ENCODE measurements at regions not wholly inside any gene's neighbourhood (a gene's known extent, or its start where the extent isn't known, plus 50 kb on each side); places are given as distances from the start of the nearest gene placed in this dataset.
"Not testable (repeated sequence)": the region's sequence is repeated elsewhere in the genome, so short reads cannot be mapped to it uniquely, and the experiment has no call there.

GRCh38 chr1:99439433-99440075, 175.3 kb downstream of the PLPPR4 start:
- ATAC-seq (ENCODE audit: poor library complexity), result no peak
- intact Hi-C loops (cut with DNase I), result no loop called here
- DNase-seq, result no peak

GRCh38 chr1:99441299-99442095, 177.2 kb downstream of the PLPPR4 start:
- intact Hi-C loops (cut with DNase I), result no loop called here
- no peak for DNase-seq

GRCh38 chr1:99444211-99444927, 180.1 kb downstream of the PLPPR4 start:
- DNase-seq; intact Hi-C loops (cut with DNase I); ATAC-seq (ENCODE audit: poor library complexity): not testable (repeated sequence)

More at GRCh38 chr1:99441299-99442095, 177.2 kb downstream of the PLPPR4 start:
- no peak for ATAC-seq (ENCODE audit: poor library complexity)

GRCh38 chr1:99445071-99445470, 180.8 kb downstream of the PLPPR4 start:
- ATAC-seq (ENCODE audit: poor library complexity), result no peak
- intact Hi-C loops (cut with DNase I), result no loop called here

DNA sequence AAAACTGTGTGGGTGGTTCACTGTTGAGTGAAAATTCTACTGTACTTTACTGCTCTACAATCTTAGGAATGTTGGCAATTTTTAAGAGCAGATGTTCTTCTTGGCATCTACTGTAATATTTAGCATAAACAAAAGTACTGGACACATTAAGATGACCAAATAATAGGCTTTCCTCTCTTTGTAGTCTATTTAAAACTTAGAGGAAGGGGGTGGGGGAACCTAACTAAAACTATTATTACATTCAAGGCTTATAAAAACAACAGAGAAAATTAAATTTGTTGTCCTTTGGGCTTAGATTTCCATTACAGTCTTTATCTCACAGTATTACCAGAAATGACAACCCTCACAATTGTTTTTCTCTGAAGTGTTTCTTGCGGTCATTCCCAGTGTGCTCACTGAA, 181.2 kb downstream of the PLPPR4 start:
- ATAC-seq (ENCODE audit: poor library complexity), result no peak

More at GRCh38 chr1:99445071-99445470, 180.8 kb downstream of the PLPPR4 start:
- no peak for DNase-seq

DNA sequence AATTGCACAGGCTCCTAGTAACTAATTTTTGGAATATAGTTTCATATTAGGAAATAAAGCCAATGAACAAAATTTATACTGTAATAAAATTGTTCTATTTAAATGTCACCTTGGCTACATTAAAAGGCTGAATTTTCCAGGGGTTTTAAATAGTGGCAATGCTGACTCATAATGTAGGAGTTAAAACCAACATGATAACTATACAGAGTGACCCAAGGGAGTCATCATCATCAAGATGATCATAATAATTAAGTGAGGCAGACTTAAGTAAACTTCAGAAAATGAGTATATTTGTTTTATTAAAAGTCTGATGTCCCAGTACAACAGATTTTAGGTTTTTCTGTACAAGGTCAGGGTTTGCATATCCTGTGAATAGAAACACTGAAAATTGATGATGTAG, 183.4 kb downstream of the PLPPR4 start:
- DNase-seq (no peak), ATAC-seq (ENCODE audit: poor library complexity) (no peak)
- intact Hi-C loops (cut with DNase I), result no loop called here

More for the DNA sequence above, 181.2 kb downstream of the PLPPR4 start:
- DNase-seq, result no peak
- intact Hi-C loops (cut with DNase I), result no loop called here

- DNase-seq, result no peak
- intact Hi-C loops (cut with DNase I), result no loop called here
- no peak for ATAC-seq (ENCODE audit: poor library complexity)
Measured at GRCh38 chr1:99455760-99456159, 190.2 kb upstream of the PALMD start.

DNA sequence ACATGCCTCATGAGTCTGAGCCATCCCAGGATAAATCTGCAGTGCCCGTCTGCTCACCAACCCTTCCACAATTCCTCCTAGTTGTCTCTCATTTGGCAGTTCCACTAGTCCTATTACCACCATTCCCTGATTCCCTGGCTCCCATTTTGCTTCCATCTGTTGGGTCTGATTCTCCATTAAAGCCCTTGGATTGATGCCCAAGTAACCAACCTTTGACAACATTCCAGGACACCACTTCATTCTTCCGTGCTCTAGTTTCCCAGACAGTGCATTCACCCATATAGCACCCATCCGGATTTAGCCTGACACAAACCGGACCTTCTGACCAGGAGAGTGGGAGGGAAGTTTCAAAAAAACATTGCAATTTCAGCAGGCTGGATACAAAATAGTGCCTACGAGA, 189.4 kb upstream of the PALMD start:
- DNase-seq (no peak), ATAC-seq (ENCODE audit: poor library complexity) (no peak)
- intact Hi-C loops (cut with DNase I), result no loop called here

GRCh38 chr1:99457381-99458165, 188.3 kb upstream of the PALMD start:
- DNase-seq (no peak), ATAC-seq (ENCODE audit: poor library complexity) (no peak)
- intact Hi-C loops (cut with DNase I), result no loop called here

DNA sequence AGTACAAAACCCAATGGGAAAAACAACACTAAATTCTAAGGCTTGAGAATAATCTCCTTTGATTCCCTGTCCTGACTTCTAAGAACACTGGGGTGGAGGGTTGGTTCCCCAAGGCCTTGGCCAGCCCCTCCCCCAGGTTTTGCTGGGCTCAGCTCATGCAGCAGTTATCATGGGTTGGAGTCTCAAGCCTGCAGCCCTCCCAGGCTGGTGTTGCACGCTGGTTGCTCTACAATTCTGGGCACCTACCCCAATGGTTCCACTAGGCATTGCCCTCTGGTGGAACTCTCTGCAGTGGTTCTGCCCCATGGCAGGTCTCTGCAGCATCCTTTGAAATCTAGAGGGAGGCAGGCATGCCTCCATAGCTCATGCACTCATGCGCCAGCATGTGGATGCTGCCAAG, 184.4 kb upstream of the PALMD start:
- DNase-seq, result no peak
- intact Hi-C loops (cut with DNase I), result no loop called here
- no peak for ATAC-seq (ENCODE audit: poor library complexity)

DNA sequence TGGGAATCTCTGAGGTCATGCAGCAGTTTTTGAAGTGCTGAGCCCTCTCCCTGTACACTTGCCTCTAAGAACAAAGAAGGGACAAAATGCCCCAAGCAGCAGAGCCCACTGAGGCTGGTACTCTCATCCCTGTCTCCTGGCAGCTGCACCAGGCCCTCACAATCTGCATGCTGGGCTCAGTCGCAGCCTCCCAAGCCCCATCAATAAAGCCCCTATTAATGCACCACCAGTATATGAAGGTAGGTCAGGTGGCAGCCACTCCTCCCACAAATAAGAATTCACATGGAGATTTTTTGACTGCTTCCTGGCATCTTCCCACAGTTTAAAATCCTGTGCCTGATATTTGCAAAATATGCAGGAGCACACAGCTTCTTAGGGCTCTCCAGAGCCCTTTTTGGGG, 181.2 kb upstream of the PALMD start:
- intact Hi-C loops (cut with DNase I), result no loop called here
- no peak for ATAC-seq (ENCODE audit: poor library complexity)
- no peak for DNase-seq

DNA sequence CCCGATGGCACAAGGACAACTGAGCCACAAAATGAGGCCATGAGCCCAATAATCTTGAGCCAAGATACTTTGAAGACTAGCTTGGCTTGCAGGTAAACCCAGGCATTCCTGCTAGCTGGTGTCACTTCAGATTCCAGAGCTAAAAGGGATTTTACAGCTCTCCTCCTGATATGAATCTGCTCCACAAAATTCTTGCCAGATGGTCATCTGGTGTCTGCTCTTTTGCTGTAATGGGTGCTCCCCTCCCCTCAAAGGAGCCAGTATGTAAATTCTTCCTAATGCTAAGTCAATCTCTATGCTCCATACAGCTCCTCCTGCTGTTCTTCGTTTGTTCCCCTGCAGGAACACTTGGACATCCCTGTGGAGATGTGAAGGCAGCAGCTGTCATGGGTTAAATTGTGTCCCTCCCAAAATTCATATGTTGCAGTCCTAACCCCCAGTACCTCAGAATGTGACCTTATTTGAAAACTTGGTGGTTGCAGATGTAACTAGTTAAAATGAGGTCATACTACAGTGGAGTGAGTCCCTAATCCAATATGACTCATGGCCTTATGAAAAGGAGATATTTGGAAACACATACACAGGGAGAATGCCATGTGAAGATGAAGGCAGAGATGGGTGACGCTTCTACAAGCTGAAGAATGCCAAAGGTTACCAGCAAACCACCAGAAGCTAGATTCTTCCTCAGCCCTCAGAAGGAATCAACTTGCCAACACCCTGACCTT, 180.6 kb upstream of the PALMD start:
- no peak for ATAC-seq (ENCODE audit: poor library complexity)
- no peak for DNase-seq
- intact Hi-C loops (cut with DNase I), result no loop called here

DNA sequence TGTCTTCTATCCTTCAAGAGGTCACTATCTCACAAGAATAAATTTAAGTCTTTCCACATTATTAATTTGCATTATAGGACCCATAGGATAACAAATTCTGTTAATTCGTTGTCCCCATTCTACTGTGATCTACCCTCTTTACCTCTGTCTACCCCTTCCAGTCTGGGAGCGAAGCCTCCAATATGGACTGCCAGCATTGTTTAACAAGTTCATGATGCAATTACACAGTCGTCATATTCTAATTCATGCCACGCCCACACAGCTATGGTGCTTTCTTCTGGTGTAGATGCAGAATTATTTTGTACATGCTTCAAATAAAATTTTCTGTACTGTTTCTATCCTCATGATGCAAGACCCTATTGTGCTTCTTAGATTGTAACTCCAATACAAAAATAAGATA, 178.3 kb upstream of the PALMD start:
- DNase-seq (no peak), ATAC-seq (ENCODE audit: poor library complexity) (no peak)
- intact Hi-C loops (cut with DNase I), result no loop called here

DNA sequence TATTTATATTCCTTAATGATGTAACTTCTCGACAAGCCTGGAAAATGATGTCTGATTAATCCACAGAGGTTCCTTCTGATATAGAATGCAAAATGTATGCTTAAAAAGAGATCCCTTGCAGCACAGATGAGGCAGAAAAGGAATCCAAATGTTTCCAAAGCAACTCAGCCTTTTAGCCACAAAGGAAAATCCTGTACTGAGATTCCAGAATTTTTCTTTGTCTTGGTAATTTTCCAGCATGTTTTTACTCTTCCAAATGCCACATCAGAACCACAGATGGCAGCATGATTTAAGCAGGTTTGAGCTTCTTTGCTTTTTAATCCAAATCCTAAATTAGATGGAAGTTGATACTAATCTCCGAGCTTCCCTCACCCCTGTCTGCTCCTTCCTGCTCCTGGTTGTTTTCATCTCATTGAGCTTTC, 176.4 kb upstream of the PALMD start:
- no peak for ATAC-seq (ENCODE audit: poor library complexity)
- no peak for DNase-seq
- intact Hi-C loops (cut with DNase I), result no loop called here

- intact Hi-C loops (cut with DNase I), result no loop called here
- DNase-seq (no peak), ATAC-seq (ENCODE audit: poor library complexity) (no peak)
Measured at GRCh38 chr1:99472893-99473292, 173.0 kb upstream of the PALMD start.

DNA sequence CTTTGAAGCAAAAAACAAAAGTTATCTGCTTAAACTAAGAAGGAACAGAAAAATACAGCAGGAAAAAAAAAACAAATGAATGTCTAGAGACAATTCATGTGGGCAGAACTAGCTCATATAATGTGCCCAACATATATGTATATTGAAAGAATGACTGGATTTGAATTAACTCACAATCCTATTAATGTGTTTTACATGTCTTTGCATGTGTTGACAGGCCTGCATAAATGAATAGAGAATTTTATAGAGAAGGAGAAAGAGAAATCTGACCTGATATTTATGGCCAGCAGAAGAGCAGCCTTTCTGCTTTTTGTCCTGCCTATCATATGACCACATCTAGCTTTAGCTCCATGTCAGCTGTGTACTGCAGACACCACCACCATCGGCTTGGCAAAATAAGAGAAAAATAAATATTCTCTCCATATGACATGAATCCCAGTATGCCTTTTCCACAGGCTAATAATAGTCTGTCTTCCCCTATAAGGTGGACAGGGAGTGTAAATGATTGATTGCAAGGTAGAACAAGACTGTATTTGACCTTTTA, 171.5 kb upstream of the PALMD start:
- intact Hi-C loops (cut with DNase I), result no loop called here
- DNase-seq (no peak), ATAC-seq (ENCODE audit: poor library complexity) (no peak)

GRCh38 chr1:99476058-99476457, 169.9 kb upstream of the PALMD start:
- intact Hi-C loops (cut with DNase I), result no loop called here
- ATAC-seq (ENCODE audit: poor library complexity) (no peak), DNase-seq (no peak)

DNA sequence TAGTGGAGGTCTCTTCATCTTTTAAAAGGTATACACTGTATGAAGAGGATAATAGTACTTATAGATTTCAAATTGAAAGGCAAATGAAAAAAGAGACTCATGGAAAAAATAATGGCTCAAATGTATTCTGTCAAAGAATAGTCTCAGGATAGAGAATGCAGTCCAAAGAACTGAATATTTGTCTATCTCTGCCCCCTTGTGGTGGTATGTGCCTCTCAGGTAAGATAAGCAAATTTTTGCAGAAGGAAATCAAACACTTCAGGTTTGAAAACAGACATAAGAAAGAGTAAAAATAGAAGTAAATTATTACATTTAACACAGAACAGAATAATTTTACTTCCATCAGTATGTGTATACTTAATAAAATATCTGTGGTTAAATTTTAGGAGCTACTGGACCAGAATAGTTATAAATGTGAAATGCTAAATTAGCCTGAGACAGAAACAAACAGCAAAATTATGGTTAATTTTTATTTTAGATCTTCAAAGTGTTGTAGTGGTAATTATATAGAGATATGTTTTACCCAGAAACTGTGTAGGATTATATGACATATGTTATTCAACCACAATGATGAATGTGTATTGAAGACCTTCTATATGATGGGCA, 164.4 kb upstream of the PALMD start:
- intact Hi-C loops (cut with DNase I), result loop anchor here (10.0 kb wide), 1 partner anchor 297 kb away; no protein-coding TSS in a partner anchor
- ATAC-seq (ENCODE audit: poor library complexity) (peak; percentile 83), DNase-seq (no peak)

Data from Right ventricle myocardium superior (tissue), 1 donor.